Hepatocyte (in vitro differentiated cells): ENCODE measurements at regions not wholly inside any gene's neighbourhood (a gene's known extent, or its start where the extent isn't known, plus 50 kb on each side); places are given as distances from the start of the nearest gene placed in this dataset.

Experiments
- EZH2 ChIP-seq: fragments of 200-600 bp; sonication (generic); IDR thresholded peaks from 2 replicates; pipeline ENCODE4 v1.6.1; 2016; ENCODE audit warnings: antibody characterized with exemption, mild to moderate bottlenecking, borderline replicate concordance
- EZH2phosphoT487 ChIP-seq: fragments of 200-600 bp; sonication (generic); IDR thresholded peaks from one replicate; pipeline ENCODE4 v1.6.1; 2018; ENCODE audit warnings: antibody characterized with exemption, mild to moderate bottlenecking, low read depth, moderate library complexity; ENCODE audit not compliant: unreplicated experiment, severe bottlenecking
- TF ChIP-seq, protein P1 (sequence below): fragments of 200-600 bp; sonication (generic); IDR thresholded peaks from 2 replicates; pipeline ENCODE4 v1.5.1; 2016; ENCODE audit warnings: antibody characterized with exemption, mild to moderate bottlenecking; ENCODE audit not compliant: poor library complexity

GRCh38 chr6:97919046-97919445 lies 636.0 kb upstream of the MMS22L start:
- TF ChIP-seq, protein P1, sequence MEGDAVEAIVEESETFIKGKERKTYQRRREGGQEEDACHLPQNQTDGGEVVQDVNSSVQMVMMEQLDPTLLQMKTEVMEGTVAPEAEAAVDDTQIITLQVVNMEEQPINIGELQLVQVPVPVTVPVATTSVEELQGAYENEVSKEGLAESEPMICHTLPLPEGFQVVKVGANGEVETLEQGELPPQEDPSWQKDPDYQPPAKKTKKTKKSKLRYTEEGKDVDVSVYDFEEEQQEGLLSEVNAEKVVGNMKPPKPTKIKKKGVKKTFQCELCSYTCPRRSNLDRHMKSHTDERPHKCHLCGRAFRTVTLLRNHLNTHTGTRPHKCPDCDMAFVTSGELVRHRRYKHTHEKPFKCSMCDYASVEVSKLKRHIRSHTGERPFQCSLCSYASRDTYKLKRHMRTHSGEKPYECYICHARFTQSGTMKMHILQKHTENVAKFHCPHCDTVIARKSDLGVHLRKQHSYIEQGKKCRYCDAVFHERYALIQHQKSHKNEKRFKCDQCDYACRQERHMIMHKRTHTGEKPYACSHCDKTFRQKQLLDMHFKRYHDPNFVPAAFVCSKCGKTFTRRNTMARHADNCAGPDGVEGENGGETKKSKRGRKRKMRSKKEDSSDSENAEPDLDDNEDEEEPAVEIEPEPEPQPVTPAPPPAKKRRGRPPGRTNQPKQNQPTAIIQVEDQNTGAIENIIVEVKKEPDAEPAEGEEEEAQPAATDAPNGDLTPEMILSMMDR = no peak
- TF ChIP-seq EZH2 (no peak), EZH2phosphoT487 (no peak)
